ENCODE measurements at regions not wholly inside any gene's neighbourhood (a gene's known extent, or its start where the extent isn't known, plus 50 kb on each side); places are given as distances from the start of the nearest gene placed in this dataset.
A peak's percentile ranks its signal among the peaks of the same experiment; 100 is the strongest.

- DNase-seq = no peak
Measured at GRCh38 chr11:80204021-80204420, 763.2 kb upstream of the TENM4 start.

DNA sequence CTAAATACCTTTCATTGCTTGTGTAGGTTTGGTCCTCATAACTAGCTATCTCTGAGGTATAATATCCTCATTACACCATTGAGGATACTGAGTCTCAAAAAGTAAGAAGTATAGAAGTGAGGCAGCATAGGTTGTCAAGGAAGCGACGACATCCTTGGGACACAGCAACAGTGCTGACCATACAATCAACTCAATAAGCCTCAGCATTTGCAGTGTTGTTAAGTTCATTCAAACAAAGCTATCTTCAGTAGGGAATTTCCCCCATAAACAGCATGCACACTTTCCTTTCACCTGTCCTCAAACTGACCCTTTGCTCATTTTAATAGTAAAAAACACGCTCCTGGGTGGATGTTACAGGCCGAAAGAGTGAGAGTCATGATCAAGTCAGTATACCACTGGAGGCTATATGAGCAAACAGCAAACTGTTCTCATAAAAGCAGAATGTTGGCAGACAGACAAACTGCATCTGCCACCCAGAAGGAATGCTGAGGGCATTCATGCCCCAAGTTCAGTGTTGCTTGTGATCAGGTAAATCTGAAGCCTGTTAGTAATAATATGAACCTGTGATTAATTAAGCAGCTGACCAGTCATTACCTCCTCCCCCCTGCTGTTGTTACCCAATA, 756.2 kb upstream of the TENM4 start:
- no peak for DNase-seq

DNA sequence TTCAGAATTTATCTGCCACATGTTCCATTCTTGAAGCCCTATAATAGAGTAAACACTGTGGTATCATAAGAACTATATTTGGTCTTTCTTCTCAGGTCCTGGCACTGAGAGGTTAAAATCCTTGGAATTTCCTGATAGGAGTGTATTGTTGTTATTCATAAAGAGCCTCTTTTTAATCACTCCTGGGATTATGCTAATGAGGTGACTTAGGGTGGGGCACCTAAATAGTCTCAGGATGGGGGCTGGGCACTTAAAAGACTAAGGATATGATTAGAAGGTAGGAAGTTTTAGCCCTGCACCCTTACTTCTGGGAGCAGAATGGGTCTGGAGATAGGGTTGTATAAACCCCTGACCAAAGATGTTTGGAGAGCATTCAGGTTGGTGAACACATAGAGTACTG, 755.2 kb upstream of the TENM4 start:
- no peak for DNase-seq

GRCh38 chr11:80194625-80195024, 753.8 kb upstream of the TENM4 start:
- no peak for DNase-seq

DNA sequence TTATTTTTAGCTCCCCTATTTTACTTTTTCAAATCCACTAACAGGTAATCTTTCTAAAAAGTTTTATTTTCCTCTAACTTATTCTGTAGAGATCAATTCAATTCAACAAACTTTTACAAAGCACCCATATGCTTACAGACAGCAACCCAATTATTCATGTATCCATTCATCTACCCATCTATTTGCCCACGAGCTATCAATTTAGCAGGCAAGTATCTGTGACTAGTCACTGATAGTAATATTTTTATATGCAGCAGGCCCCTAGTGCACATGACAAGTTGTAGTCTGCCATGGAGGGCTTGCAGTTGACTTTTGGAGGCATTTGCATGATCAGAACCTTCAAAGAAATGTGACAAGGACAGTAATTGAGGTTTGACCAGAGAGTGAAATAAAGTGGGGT, 753.2 kb upstream of the TENM4 start:
- no peak for DNase-seq

GRCh38 chr11:80188076-80188627, 747.3 kb upstream of the TENM4 start:
- DNase-seq = no peak

GRCh38 chr11:80186692-80187091, 745.9 kb upstream of the TENM4 start:
- no peak for DNase-seq

- no peak for DNase-seq
Measured at GRCh38 chr11:80182901-80183300, 742.1 kb upstream of the TENM4 start.

GRCh38 chr11:80173371-80174136, 732.7 kb upstream of the TENM4 start:
- no peak for DNase-seq

- DNase-seq = no peak
Measured at GRCh38 chr11:80168796-80169195, 728.0 kb upstream of the TENM4 start.

- no peak for DNase-seq
Measured at GRCh38 chr11:80167766-80168165, 726.9 kb upstream of the TENM4 start.

- DNase-seq = no peak
Measured at GRCh38 chr11:80165744-80166143, 724.9 kb upstream of the TENM4 start.

DNA sequence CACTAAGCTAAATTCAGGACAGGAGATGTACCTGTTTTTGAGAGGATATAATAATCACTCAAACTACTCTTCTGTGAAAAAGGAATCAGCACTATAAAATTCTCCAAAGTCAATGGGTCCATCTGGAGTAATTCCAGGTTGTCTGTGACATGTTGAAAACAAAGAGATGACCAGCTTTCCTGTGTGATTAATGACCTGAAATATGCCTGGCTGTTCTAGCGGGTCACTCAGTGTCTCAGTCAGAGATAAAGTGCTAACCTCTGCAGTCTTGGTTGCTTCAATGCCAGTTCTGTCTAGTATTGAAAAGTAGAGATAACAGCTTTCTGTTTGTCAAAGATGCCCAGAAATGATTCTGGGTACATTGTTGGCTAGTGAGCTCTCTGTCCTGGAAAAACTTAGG, 722.6 kb upstream of the TENM4 start:
- DNase-seq = no peak

DNA sequence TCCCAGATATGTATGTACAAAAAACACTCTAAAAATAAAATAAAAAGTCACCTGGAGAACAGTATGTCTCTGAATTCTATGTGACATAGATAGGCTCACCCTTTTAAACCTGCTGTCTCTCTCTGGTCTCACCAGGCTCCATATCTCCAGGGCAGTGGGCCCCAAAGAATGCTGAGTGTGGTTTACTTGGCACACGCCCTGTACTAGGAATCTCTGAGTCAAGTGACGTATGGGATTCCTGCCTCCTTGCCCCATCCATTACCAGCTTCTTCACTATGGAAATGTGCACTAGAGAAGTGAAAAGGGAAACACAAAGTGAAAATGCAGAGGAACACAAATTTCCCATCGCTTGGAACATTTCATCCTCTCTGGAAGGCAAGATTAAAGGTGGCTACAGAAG, 722.2 kb upstream of the TENM4 start:
- DNase-seq = no peak

DNA sequence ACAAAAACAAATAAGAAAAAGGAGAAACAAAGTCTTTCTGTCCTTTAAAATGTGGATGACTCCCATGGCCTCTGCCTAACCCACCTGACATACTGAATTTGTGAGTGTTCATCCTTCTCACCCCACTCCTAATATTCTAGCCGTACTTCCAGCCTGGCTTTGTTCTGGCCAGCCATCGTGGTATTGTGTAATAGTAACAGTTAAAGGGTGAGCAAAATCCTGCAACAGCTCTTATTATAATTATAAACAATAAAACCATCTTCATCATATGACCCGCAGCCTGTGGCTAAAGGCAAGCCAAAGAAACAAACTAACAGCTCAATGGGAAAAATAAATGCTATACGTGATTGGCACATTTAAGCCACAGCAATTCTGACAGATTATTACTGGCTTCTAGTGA, 721.6 kb upstream of the TENM4 start:
- no peak for DNase-seq

GRCh38 chr11:80157447-80157846, 716.6 kb upstream of the TENM4 start:
- DNase-seq = no peak

DNA sequence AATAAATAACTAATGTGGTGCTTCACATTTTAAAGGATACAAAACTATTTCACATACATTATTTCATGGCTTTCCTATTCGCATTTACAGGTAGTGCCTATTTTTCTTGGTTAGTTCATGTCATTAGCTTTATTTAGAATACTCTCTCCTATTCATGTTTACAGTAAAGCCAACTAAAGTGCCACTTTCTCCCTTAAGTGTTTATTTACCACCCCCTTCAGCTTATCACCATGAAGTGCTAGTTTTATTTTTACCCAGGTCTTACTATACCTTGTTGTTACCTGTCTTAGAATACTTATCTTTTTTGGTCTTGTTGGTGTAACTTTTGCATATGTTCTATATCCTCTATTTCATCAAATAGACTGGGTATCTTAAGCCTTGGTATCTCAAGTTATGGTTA, 715.2 kb upstream of the TENM4 start:
- no peak for DNase-seq

DNA sequence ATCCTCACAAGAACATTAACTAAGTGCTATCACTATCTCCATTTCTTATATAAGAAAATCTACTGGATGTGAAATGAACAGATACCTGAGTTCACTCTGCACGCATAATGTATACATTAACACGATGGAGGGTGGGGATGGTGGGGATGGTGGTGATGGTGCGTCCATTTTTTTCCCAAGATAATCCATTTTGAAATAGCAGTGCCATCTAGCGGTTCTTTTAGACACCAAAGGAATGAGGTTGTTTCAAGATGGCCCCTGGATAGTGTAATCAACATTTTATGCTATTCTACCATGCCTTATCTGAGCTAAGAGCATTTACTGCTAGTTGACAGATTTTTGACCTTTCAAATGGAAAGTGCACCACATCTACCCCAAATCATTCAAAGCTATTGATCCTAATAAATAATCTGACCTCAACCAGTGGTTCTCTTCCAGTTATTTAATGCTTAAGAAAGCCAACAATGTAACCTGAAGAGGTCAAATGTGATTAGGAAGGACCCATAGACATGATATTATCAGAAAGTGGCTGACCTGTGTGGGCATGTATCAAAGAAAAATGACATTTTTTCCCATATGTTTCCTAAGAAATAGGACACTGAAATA, 714.7 kb upstream of the TENM4 start:
- DNase-seq = peak; percentile 29

GRCh38 chr11:80146232-80146631, 705.4 kb upstream of the TENM4 start:
- no peak for DNase-seq

GRCh38 chr11:80144897-80145594, 704.2 kb upstream of the TENM4 start:
- no peak for DNase-seq

- DNase-seq = no peak
Measured at GRCh38 chr11:80136991-80137390, 696.2 kb upstream of the TENM4 start.

GRCh38 chr11:80129396-80129795, 688.6 kb upstream of the TENM4 start:
- no peak for DNase-seq

- DNase-seq = no peak
Measured at GRCh38 chr11:80122211-80122610, 681.4 kb upstream of the TENM4 start.

All from left kidney (tissue), 1 donor.